BJ (cell line): ENCODE measurements at regions not wholly inside any gene's neighbourhood (a gene's known extent, or its start where the extent isn't known, plus 50 kb on each side); places are given as distances from the start of the nearest gene placed in this dataset.

Experiments
- CTCF ChIA-PET: fragments of 350-600 bp; formaldehyde crosslinking; extraction: SDS; loops from one replicate; lab custom pipeline; 2021; ENCODE audit warnings: antibody characterized with exemption, inconsistent platforms; lab: Yijun Ruan, JAX
- POLR2A ChIA-PET: fragments of 300-600 bp; sonication (Branson Sonifier 250); formaldehyde crosslinking; extraction: SDS; loops from one replicate; lab custom pipeline; 2021; ENCODE audit warnings: antibody characterized with exemption; lab: Charles Lee
- DNase-seq: peaks from one replicate; pipeline ENCODE4 v3.0.0-alpha.2; 2011; ENCODE audit warnings: low read depth
- H3K27me3 ChIP-seq: 2 replicates; pipeline ENCODE4 v1.6.0; 2011; ENCODE audit warnings: low read length; ENCODE audit not compliant: control insufficient read depth, insufficient read depth
- H3K36me3 ChIP-seq: 2 replicates; pipeline ENCODE4 v1.5.1; 2011; ENCODE audit warnings: low read length; ENCODE audit not compliant: control insufficient read depth, insufficient read depth
- H3K4me3 ChIP-seq: 2 replicates; pipeline ENCODE4 v1.5.1; 2011; ENCODE audit warnings: low read depth, mild to moderate bottlenecking, control low read depth, low read length
- TF ChIP-seq, protein P1 (sequence below): IDR thresholded peaks from 2 replicates; pipeline ENCODE4 v1.5.1; 2011; ENCODE audit warnings: low read depth, mild to moderate bottlenecking, control low read depth, inconsistent platforms, low read length, moderate library complexity; ENCODE audit not compliant: insufficient read depth

- TF ChIP-seq, protein P1, sequence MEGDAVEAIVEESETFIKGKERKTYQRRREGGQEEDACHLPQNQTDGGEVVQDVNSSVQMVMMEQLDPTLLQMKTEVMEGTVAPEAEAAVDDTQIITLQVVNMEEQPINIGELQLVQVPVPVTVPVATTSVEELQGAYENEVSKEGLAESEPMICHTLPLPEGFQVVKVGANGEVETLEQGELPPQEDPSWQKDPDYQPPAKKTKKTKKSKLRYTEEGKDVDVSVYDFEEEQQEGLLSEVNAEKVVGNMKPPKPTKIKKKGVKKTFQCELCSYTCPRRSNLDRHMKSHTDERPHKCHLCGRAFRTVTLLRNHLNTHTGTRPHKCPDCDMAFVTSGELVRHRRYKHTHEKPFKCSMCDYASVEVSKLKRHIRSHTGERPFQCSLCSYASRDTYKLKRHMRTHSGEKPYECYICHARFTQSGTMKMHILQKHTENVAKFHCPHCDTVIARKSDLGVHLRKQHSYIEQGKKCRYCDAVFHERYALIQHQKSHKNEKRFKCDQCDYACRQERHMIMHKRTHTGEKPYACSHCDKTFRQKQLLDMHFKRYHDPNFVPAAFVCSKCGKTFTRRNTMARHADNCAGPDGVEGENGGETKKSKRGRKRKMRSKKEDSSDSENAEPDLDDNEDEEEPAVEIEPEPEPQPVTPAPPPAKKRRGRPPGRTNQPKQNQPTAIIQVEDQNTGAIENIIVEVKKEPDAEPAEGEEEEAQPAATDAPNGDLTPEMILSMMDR: no peak
- Histone ChIP-seq H3K4me3 (no peak overlapping the region), H3K27me3 (no peaks in the 10 kb centered on the region), H3K36me3 (no peaks in the 10 kb centered on the region)
- ChIA-PET POLR2A (no interaction called here), CTCF (interaction anchor here (0.6 kb wide), 1 partner anchor 811 kb away, joined by 3 read pairs; no protein-coding TSS in a partner anchor)
- DNase-seq: no peak
Observed at GRCh38 chr14:101227611-101228594, 324.4 kb upstream of the RTL1 start.

- no peak for DNase-seq
- Histone ChIP-seq H3K4me3 (no peak overlapping the region), H3K36me3 (no peaks in the 10 kb centered on the region), H3K27me3 (no peaks in the 10 kb centered on the region)
- TF ChIP-seq, protein P1: no peak
- ChIA-PET POLR2A (no interaction called here), CTCF (no interaction called here)
Observed at GRCh38 chr14:101228949-101229541, 325.5 kb upstream of the RTL1 start.

- Histone ChIP-seq H3K36me3 (no peaks in the 10 kb centered on the region), H3K4me3 (no peak overlapping the region), H3K27me3 (no peaks in the 10 kb centered on the region)
- POLR2A ChIA-PET: no interaction called here
- TF ChIP-seq, protein P1: no peak
- DNase-seq: no peak
- CTCF ChIA-PET: no interaction called here
Observed at GRCh38 chr14:101229666-101230065, 326.1 kb upstream of the RTL1 start.

- no peak overlapping the region for H3K4me3 ChIP-seq
- POLR2A ChIA-PET: no interaction called here
- CTCF ChIA-PET: no interaction called here
Observed at GRCh38 chr14:101230161-101230850, 326.8 kb upstream of the RTL1 start.

More at GRCh38 chr14:101230161-101230850, 326.8 kb upstream of the RTL1 start:
- H3K27me3 ChIP-seq: no peaks in the 10 kb centered on the region
- TF ChIP-seq, protein P1: no peak
- H3K36me3 ChIP-seq: no peaks in the 10 kb centered on the region
- DNase-seq: no peak
